ENCODE measurements at regions not wholly inside any gene's neighbourhood (a gene's known extent, or its start where the extent isn't known, plus 50 kb on each side); places are given as distances from the start of the nearest gene placed in this dataset.

DNA sequence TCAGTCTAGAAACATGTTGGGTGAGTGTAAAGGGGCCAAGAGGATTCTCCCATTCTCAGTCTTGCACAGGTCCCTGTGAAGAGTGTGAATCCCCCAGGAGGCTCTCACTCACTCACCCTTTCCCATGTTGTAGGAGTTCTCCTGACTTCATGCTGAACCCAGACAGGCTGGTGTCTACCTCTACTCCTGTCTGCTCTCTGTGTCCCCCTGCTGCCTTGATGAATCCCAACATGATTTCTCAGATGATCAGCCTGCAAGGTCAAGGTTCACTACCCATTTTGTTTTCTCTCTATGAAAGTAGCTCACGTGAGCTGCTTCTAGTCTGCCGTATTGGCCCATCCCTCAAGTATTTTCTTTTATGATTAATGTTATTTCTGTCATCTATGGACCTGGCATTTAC is 500.6 kb downstream of the ETS1 start:
- H3K9me1 ChIP-seq (ENCODE audit: insufficient read depth, low read length), result no peaks in the 10 kb centered on the region
- no peak overlapping the region for H3K56ac ChIP-seq (ENCODE audit: extremely low read depth, insufficient read depth, low read length)
- DNase-seq (no peak), ATAC-seq (ENCODE audit: low read depth) (no peak)
- dilution Hi-C loops (cut with HindIII; ENCODE audit: low sequenced_read_pairs, unreplicated experiment) (no loop called here), intact Hi-C loops (cut with micrococcal nuclease) (no loop called here), in situ Hi-C loops (cut with MboI; ENCODE audit: low sequenced_read_pairs) (no loop called here)
- no CpG with 5 or more reads among the region's 2 CpGs for WGBS, 2 experiments (ENCODE audit: extremely low coverage in 2 of 2, insufficient read length in 1 of 2)
- H3K4ac ChIP-seq (ENCODE audit: low read depth, low read length), result no peak overlapping the region
- no TSS peak for BruUV-seq (replicated peaks)
- no peak overlapping the region for H4K91ac ChIP-seq (ENCODE audit: insufficient read depth, low read depth, low read length)
- H3K4me3 ChIP-seq (ENCODE audit: insufficient read depth, low read depth, low read length), result no peak overlapping the region
- H2BK15ac ChIP-seq (ENCODE audit: low read depth, low read length), result no peak overlapping the region
- H3K23ac ChIP-seq (ENCODE audit: low read depth, low read length), result no peak overlapping the region
- no peaks in the 10 kb centered on the region; the same call in 1 of the 2 replicates for H3K9me3 ChIP-seq (ENCODE audit: control insufficient read depth, insufficient read depth, low read length)
- ChIA-PET POLR2A (ENCODE audit: unreplicated experiment) (no interaction called here), CTCF (interaction anchor here (1.0 kb wide), 1 partner anchor 71 kb away, joined by 3 read pairs; no protein-coding TSS in a partner anchor)
- no peak overlapping the region for H2BK20ac ChIP-seq (ENCODE audit: low read depth, low read length)
- no peak overlapping the region for H3K9ac ChIP-seq (ENCODE audit: low read depth, low read length)
- no peak overlapping the region for H2BK5ac ChIP-seq (ENCODE audit: low read depth, low read length, poor library complexity, severe bottlenecking)
- H2AK5ac ChIP-seq (ENCODE audit: low read depth, low read length), result no peak overlapping the region
- no peak overlapping the region for H2AFZ ChIP-seq (replicated peaks; ENCODE audit: low read length, poor library complexity)
- H3K14ac ChIP-seq (replicated peaks; ENCODE audit: low read depth, low read length), result no peak overlapping the region
- no peak overlapping the region for H3K18ac ChIP-seq (ENCODE audit: low read depth, low read length)
- H3K4me1 ChIP-seq (ENCODE audit: control insufficient read depth, insufficient read depth, low read length), result no peaks in the 10 kb centered on the region
- H3K36me3 ChIP-seq (ENCODE audit: control insufficient read depth, insufficient read depth, low read length), result no peaks in the 10 kb centered on the region
- H3K27me3 ChIP-seq (ENCODE audit: control insufficient read depth, insufficient read depth, low read length), result peaks cover 3% of the 10 kb centered on the region
- H3K27ac ChIP-seq (ENCODE audit: insufficient read depth, low read length), result no peak overlapping the region
- no peaks in the 10 kb centered on the region for H3K79me1 ChIP-seq (ENCODE audit: low read depth in 1 of 2, low read length in 2 of 2)
- no peak overlapping the region for H2AK9ac ChIP-seq (replicated peaks; ENCODE audit: low read depth, low read length, poor library complexity)
- no peaks in the 10 kb centered on the region for H4K20me1 ChIP-seq (ENCODE audit: insufficient read depth, low read length)
- no peak overlapping the region for H4K8ac ChIP-seq (ENCODE audit: low read depth in 2 of 2, low read length in 2 of 2)
- H4K5ac ChIP-seq (ENCODE audit: low read depth, low read length), result no peak overlapping the region
- no peak overlapping the region for H3K4me2 ChIP-seq (ENCODE audit: low read depth, low read length)
- no peak for TF ChIP-seq MAFK (IDR thresholded peaks at IDR 0.05; ENCODE audit: low read depth, low read length)
- no peak for TF ChIP-seq MXI1 (IDR thresholded peaks at IDR 0.05; ENCODE audit: borderline replicate concordance, low read depth, low read length)
- TF ChIP-seq, protein P1, sequence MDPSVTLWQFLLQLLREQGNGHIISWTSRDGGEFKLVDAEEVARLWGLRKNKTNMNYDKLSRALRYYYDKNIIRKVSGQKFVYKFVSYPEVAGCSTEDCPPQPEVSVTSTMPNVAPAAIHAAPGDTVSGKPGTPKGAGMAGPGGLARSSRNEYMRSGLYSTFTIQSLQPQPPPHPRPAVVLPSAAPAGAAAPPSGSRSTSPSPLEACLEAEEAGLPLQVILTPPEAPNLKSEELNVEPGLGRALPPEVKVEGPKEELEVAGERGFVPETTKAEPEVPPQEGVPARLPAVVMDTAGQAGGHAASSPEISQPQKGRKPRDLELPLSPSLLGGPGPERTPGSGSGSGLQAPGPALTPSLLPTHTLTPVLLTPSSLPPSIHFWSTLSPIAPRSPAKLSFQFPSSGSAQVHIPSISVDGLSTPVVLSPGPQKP (IDR thresholded peaks at IDR 0.05; ENCODE audit: borderline replicate concordance, low read depth, low read length), result no peak
- no peak for TF ChIP-seq BHLHE40 (IDR thresholded peaks at IDR 0.05; ENCODE audit: low read depth, low read length)
- no peak for TF ChIP-seq POLR2A (IDR thresholded peaks at IDR 0.05; ENCODE audit: low read depth, low read length)
- TF ChIP-seq RFX5 (IDR thresholded peaks at IDR 0.05; ENCODE audit: low read depth, low read length), result no peak
- TF ChIP-seq CHD1 (IDR thresholded peaks at IDR 0.05; ENCODE audit: low read depth, low read length), result no peak
- TF ChIP-seq RAD21 (IDR thresholded peaks at IDR 0.05; ENCODE audit: low read length), result no peak
- TF ChIP-seq FOS (IDR thresholded peaks at IDR 0.05; ENCODE audit: low read depth, low read length), result no peak
- no peak for TF ChIP-seq CEBPB (IDR thresholded peaks at IDR 0.05; ENCODE audit: low read depth, low read length)
- TF ChIP-seq, protein P2, sequence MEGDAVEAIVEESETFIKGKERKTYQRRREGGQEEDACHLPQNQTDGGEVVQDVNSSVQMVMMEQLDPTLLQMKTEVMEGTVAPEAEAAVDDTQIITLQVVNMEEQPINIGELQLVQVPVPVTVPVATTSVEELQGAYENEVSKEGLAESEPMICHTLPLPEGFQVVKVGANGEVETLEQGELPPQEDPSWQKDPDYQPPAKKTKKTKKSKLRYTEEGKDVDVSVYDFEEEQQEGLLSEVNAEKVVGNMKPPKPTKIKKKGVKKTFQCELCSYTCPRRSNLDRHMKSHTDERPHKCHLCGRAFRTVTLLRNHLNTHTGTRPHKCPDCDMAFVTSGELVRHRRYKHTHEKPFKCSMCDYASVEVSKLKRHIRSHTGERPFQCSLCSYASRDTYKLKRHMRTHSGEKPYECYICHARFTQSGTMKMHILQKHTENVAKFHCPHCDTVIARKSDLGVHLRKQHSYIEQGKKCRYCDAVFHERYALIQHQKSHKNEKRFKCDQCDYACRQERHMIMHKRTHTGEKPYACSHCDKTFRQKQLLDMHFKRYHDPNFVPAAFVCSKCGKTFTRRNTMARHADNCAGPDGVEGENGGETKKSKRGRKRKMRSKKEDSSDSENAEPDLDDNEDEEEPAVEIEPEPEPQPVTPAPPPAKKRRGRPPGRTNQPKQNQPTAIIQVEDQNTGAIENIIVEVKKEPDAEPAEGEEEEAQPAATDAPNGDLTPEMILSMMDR (conservative IDR thresholded peaks at IDR 0.05; ENCODE audit: low read depth, low read length), result no peak
- no peak for TF ChIP-seq NFE2L2 (IDR thresholded peaks at IDR 0.05; ENCODE audit: low read depth, low read length)
- TF ChIP-seq RCOR1 (IDR thresholded peaks at IDR 0.05; ENCODE audit: insufficient replicate concordance, low read length), result no peak
- H2BK120ac ChIP-seq (ENCODE audit: low read depth, low read length), result no peak overlapping the region
